GM12875 (cell line): ENCODE measurements at regions not wholly inside any gene's neighbourhood (a gene's known extent, or its start where the extent isn't known, plus 50 kb on each side); places are given as distances from the start of the nearest gene placed in this dataset.

Source experiments
- H3K4me3 ChIP-seq: one replicate; pipeline ENCODE4 v1.5.1; 2011; ENCODE audit warnings: low read depth, low read length, control low read depth
- TF ChIP-seq, protein P1 (sequence below): IDR thresholded peaks from 2 replicates; pipeline ENCODE4 v1.5.1; 2011; ENCODE audit warnings: low read depth, mild to moderate bottlenecking, control low read depth, inconsistent platforms, low read length, moderate library complexity, borderline replicate concordance; ENCODE audit not compliant: insufficient read depth

- no peak overlapping the region for H3K4me3 ChIP-seq
- TF ChIP-seq, protein P1, sequence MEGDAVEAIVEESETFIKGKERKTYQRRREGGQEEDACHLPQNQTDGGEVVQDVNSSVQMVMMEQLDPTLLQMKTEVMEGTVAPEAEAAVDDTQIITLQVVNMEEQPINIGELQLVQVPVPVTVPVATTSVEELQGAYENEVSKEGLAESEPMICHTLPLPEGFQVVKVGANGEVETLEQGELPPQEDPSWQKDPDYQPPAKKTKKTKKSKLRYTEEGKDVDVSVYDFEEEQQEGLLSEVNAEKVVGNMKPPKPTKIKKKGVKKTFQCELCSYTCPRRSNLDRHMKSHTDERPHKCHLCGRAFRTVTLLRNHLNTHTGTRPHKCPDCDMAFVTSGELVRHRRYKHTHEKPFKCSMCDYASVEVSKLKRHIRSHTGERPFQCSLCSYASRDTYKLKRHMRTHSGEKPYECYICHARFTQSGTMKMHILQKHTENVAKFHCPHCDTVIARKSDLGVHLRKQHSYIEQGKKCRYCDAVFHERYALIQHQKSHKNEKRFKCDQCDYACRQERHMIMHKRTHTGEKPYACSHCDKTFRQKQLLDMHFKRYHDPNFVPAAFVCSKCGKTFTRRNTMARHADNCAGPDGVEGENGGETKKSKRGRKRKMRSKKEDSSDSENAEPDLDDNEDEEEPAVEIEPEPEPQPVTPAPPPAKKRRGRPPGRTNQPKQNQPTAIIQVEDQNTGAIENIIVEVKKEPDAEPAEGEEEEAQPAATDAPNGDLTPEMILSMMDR: no peak
Measured at GRCh38 chr2:129782633-129782990, 196.9 kb upstream of the RAB6C start.

DNA sequence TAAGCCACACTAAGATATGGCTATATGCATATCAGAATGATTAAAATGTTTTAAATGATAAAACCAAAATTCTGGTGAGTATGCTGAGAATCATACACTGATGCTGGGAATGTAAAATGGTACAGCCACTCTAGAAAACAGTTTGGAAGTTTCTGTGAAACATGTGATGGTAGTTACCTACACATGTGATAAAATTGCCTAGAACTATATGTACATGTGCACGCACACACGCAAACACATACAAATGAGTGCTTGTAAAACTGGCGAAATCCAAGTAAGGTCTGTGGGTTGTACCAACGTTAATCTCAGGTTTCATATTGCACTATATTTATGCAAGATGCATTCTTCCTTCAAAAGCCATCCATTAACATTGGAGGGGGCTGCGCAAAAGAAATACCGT lies 195.0 kb upstream of the RAB6C start:
- TF ChIP-seq, protein P1: no peak
- no peak overlapping the region for H3K4me3 ChIP-seq

- TF ChIP-seq, protein P1: no peak
- no peak overlapping the region for H3K4me3 ChIP-seq
Measured at GRCh38 chr2:129791712-129792111, 187.8 kb upstream of the RAB6C start.

- TF ChIP-seq, protein P1: no peak
- H3K4me3 ChIP-seq: no peak overlapping the region
Measured at GRCh38 chr2:129793431-129793902, 186.0 kb upstream of the RAB6C start.

- H3K4me3 ChIP-seq: no peak overlapping the region
- TF ChIP-seq, protein P1: no peak
Measured at GRCh38 chr2:129794116-129794515, 185.3 kb upstream of the RAB6C start.

DNA sequence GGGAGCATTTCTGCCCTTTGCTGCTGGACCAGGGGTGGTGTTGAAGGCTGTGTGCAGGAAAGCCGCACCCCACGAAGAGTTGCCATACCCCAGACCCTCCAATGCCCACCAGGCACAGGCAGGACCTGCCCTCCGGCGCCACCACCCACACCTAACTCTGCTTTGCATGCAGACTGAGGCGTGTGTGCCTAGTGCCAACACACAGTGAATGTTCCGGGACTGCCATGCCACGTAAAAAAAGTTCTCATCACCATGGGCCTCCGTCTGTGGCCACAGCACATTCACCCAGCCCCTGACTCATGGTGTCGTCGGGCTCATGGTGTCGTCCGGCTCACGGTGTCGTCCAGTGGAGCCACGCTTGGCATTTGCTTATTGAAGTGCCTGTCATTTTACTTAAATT lies 184.9 kb upstream of the RAB6C start:
- H3K4me3 ChIP-seq: no peak overlapping the region
- TF ChIP-seq, protein P1: no peak

DNA sequence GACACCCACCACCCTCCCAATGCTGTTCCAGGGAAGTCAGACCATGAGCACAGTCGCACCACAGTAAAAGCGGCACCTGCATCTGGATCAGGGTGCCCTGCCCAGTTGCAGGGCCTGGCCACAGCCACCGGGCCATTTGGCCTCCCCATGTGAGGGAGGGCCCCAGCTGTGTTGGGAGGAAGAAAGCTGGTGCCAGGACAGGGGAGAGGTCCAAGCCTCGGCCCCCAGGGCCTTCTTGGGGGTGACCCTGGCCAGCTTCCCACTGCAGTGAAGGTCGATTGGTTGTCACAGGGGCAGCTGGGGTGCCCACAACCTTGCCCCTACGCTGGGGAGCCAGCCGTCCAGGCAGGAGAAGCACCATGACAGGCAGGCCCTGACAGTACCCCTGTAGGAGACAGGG lies 183.2 kb upstream of the RAB6C start:
- no peak overlapping the region for H3K4me3 ChIP-seq
- TF ChIP-seq, protein P1: no peak
